Chondrocyte (in vitro differentiated cells): ENCODE measurements at regions not wholly inside any gene's neighbourhood (a gene's known extent, or its start where the extent isn't known, plus 50 kb on each side); places are given as distances from the start of the nearest gene placed in this dataset.

Experiments used
- DNase-seq: peaks from one replicate; pipeline ENCODE4 v3.0.0; 2021; ENCODE audit warnings: mixed read lengths, low spot score
- H3K27ac Mint-ChIP-seq: one replicate; pipeline ENCODE4 v1.8.0; 2021; ENCODE audit warnings: mild to moderate bottlenecking, moderate library complexity, mixed read lengths; ENCODE audit not compliant: unreplicated experiment
- H3K27me3 Mint-ChIP-seq: 2 replicates; pipeline ENCODE4 v1.8.0; 2021; ENCODE audit warnings: low read depth, mixed read lengths
- H3K36me3 Mint-ChIP-seq: 2 replicates; pipeline ENCODE4 v1.8.0; 2021; ENCODE audit warnings: low read depth, mixed read lengths
- H3K4me1 Mint-ChIP-seq: 2 replicates; pipeline ENCODE4 v1.8.0; 2021; ENCODE audit warnings: low read depth, mild to moderate bottlenecking, mixed read lengths
- H3K4me3 Mint-ChIP-seq: one replicate; pipeline ENCODE4 v1.8.0; 2021; ENCODE audit warnings: mild to moderate bottlenecking, moderate library complexity, mixed read lengths; ENCODE audit not compliant: unreplicated experiment
- H3K9me3 Mint-ChIP-seq: 2 replicates; pipeline ENCODE4 v1.8.0; 2021; ENCODE audit warnings: low read depth, mixed read lengths
- TF ChIP-seq, protein P1 (sequence below): fragments of 200-600 bp; sonication (generic); IDR thresholded peaks from 2 replicates; pipeline ENCODE4 v1.5.0; 2021; ENCODE audit warnings: antibody characterized with exemption, mild to moderate bottlenecking, moderate library complexity

DNA sequence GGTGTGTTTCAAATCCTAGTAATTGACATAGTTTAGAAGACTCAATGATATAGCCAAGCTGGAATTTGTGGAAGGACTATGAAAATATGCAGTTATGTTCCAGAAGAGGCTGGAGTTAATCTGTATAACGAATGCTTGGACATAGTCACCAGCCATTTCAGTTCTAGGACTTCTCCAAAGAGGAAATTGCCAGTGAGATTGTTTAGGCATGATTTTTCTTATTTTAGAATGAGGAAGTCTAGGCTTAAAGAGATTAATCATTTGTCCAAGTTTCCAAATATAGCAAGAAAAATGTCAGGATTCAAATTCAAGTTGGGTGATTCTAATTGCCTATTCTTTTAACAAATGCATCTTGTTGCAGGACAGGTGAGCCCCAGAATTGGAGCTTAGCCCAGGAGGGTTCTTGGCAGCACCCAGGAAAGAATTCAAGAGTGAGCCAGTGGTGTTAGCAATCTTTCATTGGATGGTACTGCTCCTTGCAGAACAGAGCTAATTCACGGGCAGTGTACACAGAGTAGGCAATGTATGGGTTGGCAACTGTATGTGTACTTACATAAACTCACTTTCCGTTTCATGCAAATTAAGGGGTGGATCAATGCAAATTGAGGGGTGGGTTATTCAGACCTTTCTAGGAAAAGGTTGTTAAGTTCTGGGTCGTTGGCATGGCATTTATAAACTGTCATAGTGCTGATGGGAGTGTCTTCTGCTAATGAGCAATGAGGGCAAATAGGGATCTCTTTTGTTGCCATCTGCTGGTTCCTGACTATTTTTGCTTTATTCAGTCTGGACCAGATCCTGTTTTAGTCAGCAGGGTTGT is 763.1 kb upstream of the SLITRK1 start:
- peak overlapping the region; percentile 59 for H3K27ac Mint-ChIP-seq
- peaks cover 10% of the 10 kb centered on the region for H3K36me3 Mint-ChIP-seq
- no peaks in the 10 kb centered on the region for H3K27me3 Mint-ChIP-seq
- H3K9me3 Mint-ChIP-seq: peaks cover 16% of the 10 kb centered on the region
- peaks cover 41% of the 10 kb centered on the region for H3K4me1 Mint-ChIP-seq
- TF ChIP-seq, protein P1, sequence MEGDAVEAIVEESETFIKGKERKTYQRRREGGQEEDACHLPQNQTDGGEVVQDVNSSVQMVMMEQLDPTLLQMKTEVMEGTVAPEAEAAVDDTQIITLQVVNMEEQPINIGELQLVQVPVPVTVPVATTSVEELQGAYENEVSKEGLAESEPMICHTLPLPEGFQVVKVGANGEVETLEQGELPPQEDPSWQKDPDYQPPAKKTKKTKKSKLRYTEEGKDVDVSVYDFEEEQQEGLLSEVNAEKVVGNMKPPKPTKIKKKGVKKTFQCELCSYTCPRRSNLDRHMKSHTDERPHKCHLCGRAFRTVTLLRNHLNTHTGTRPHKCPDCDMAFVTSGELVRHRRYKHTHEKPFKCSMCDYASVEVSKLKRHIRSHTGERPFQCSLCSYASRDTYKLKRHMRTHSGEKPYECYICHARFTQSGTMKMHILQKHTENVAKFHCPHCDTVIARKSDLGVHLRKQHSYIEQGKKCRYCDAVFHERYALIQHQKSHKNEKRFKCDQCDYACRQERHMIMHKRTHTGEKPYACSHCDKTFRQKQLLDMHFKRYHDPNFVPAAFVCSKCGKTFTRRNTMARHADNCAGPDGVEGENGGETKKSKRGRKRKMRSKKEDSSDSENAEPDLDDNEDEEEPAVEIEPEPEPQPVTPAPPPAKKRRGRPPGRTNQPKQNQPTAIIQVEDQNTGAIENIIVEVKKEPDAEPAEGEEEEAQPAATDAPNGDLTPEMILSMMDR: peak; percentile 49
- H3K4me3 Mint-ChIP-seq: no peak overlapping the region
- no peak for DNase-seq

DNA sequence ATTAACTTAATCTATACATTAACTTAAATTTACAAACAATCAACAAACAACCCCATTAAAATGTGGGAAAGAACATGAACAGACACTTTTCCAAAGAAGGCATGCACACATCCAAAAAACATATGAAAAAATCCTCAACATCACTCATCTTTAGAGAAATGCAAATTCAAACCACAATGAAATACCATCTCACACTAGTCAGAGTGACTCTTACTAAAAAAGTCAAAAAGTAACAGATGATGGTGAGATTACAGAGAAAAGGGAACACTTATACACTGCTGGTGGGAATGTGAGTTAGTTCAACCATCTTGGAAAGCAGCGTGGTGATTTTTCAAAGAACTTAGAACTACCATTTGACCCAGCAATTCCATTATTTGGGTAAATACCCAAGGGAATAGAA is 759.2 kb upstream of the SLITRK1 start:
- no peak for DNase-seq
- Mint-ChIP-seq H3K9me3 (peaks cover 39% of the 10 kb centered on the region), H3K36me3 (peaks cover 17% of the 10 kb centered on the region)

DNA sequence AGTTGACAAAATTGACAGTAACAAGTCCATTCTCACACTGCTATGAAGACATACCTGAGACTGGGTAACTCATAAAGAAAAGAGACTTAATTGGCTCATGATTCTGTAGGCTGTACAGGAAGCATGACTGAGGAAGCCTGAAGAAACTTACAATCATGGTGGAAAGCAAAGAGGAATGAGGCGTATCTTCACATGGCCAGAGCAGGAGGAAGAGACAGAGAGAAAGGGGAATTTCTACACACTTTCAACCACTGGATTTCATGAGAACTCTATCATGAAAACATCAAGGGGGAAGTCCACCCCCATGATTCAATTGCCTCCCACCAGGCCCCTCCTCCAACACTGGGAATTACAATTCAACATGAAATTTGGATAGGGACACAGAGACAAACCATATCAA is 758.4 kb upstream of the SLITRK1 start:
- Mint-ChIP-seq H3K4me3 (no peak overlapping the region), H3K27ac (no peak overlapping the region), H3K4me1 (peaks cover 20% of the 10 kb centered on the region), H3K36me3 (peaks cover 17% of the 10 kb centered on the region), H3K9me3 (peaks cover 39% of the 10 kb centered on the region), H3K27me3 (no peaks in the 10 kb centered on the region)
- TF ChIP-seq, protein P1: no peak
- no peak for DNase-seq

More for the DNA sequence above, 759.2 kb upstream of the SLITRK1 start:
- H3K4me1 Mint-ChIP-seq: peaks cover 23% of the 10 kb centered on the region
- TF ChIP-seq, protein P1: no peak
- no peaks in the 10 kb centered on the region for H3K27me3 Mint-ChIP-seq
- no peak overlapping the region for H3K27ac Mint-ChIP-seq
- no peak overlapping the region for H3K4me3 Mint-ChIP-seq

DNA sequence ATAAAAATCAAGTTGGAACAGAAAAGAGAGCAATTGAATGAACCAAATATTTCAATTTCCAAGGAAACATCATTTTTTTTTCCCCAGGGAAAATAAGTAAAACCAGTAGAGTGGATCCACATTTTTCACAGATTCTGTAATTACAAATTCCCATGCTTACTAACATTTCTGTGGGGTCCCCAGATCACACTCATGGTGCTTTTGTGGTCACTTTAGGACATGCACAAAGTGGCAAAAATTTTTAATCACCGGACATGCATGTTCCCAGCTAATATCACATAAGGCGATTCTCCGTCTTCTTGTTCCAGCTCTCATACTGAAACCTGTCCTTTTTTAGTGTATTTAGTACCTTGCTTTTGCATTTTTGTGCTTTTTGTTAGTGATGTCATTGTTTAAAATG is 748.2 kb upstream of the SLITRK1 start:
- no peak overlapping the region for H3K4me3 Mint-ChIP-seq
- peaks cover 9% of the 10 kb centered on the region for H3K27me3 Mint-ChIP-seq
- TF ChIP-seq, protein P1: no peak
- H3K9me3 Mint-ChIP-seq: peaks cover 3% of the 10 kb centered on the region
- peaks cover 3% of the 10 kb centered on the region for H3K4me1 Mint-ChIP-seq
- peak overlapping the region; percentile 71 for H3K27ac Mint-ChIP-seq
- peaks cover 2% of the 10 kb centered on the region for H3K36me3 Mint-ChIP-seq
- no peak for DNase-seq

DNA sequence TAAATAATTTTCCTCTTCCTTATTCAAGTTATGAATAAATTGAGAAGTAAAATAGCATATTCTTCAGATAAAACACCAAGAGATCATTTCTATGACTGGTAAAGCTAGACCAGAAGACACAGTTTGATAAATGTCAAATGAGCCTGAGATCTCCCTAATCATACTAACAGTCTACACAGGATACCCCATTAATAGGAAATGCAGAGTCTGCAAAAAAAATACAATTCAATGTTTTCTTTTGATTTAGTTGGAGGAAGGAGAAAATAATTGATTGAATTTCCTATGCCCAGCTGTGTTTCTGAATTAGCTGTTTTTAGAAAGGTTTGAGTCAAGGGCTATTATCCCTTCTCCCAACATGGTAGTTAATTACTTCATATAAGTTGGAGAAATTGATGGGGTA is 734.6 kb upstream of the SLITRK1 start:
- Mint-ChIP-seq H3K4me1 (no peaks in the 10 kb centered on the region), H3K27me3 (peaks cover 11% of the 10 kb centered on the region), H3K4me3 (no peak overlapping the region), H3K36me3 (no peaks in the 10 kb centered on the region), H3K9me3 (no peaks in the 10 kb centered on the region), H3K27ac (no peak overlapping the region)
- TF ChIP-seq, protein P1: no peak
- no peak for DNase-seq
